ENCODE measurements at regions not wholly inside any gene's neighbourhood (a gene's known extent, or its start where the extent isn't known, plus 50 kb on each side); places are given as distances from the start of the nearest gene placed in this dataset.

GRCh38 chr13:75231235-75231634 is 250.7 kb downstream of the TBC1D4 start:
- DNase-seq (ENCODE audit: low read depth in 2 of 2) = no peak

- DNase-seq (ENCODE audit: low read depth in 2 of 2) = no peak
These were observed 255.1 kb downstream of the TBC1D4 start for GRCh38 chr13:75226733-75227435.

GRCh38 chr13:75226092-75226491 is 255.9 kb downstream of the TBC1D4 start:
- DNase-seq (ENCODE audit: low read depth in 2 of 2) = no peak

- no peak for DNase-seq (ENCODE audit: low read depth in 2 of 2)
These were observed 256.5 kb downstream of the TBC1D4 start for GRCh38 chr13:75225288-75226032.

- no peak for DNase-seq (ENCODE audit: low read depth in 2 of 2)
These were observed 257.8 kb downstream of the TBC1D4 start for GRCh38 chr13:75224053-75224742.

GRCh38 chr13:75222031-75222430 is 259.9 kb downstream of the TBC1D4 start:
- no peak for DNase-seq (ENCODE audit: low read depth in 2 of 2)

GRCh38 chr13:75220861-75221260 is 261.1 kb downstream of the TBC1D4 start:
- no peak for DNase-seq (ENCODE audit: low read depth in 2 of 2)

GRCh38 chr13:75220238-75220542 is 261.8 kb downstream of the TBC1D4 start:
- DNase-seq (ENCODE audit: low read depth in 2 of 2) = no peak

- DNase-seq (ENCODE audit: low read depth in 2 of 2) = peak; percentile 63 to 69
These were observed 262.3 kb downstream of the TBC1D4 start for GRCh38 chr13:75219479-75220237.

GRCh38 chr13:75217949-75218348 is 264.0 kb downstream of the TBC1D4 start:
- no peak for DNase-seq (ENCODE audit: low read depth in 2 of 2)

GRCh38 chr13:75216038-75216437 is 265.9 kb downstream of the TBC1D4 start:
- no peak for DNase-seq (ENCODE audit: low read depth in 2 of 2)

GRCh38 chr13:75214846-75215245 is 267.1 kb downstream of the TBC1D4 start:
- no peak for DNase-seq (ENCODE audit: low read depth in 2 of 2)

- DNase-seq (ENCODE audit: low read depth in 2 of 2) = no peak
These were observed 279.0 kb downstream of the TBC1D4 start for GRCh38 chr13:75202981-75203380.

- no peak for DNase-seq (ENCODE audit: low read depth in 2 of 2)
These were observed 284.2 kb downstream of the TBC1D4 start for GRCh38 chr13:75197803-75198202.

- DNase-seq (ENCODE audit: low read depth in 2 of 2) = no peak
These were observed 285.7 kb downstream of the TBC1D4 start for GRCh38 chr13:75196147-75196837.

- no peak for DNase-seq (ENCODE audit: low read depth in 2 of 2)
These were observed 286.3 kb downstream of the TBC1D4 start for GRCh38 chr13:75195495-75196146.

GRCh38 chr13:75194717-75195462 is 287.1 kb downstream of the TBC1D4 start:
- no peak for DNase-seq (ENCODE audit: low read depth in 2 of 2)

- no peak for DNase-seq (ENCODE audit: low read depth in 2 of 2)
These were observed 295.6 kb downstream of the TBC1D4 start for GRCh38 chr13:75186379-75186778.

- DNase-seq (ENCODE audit: low read depth in 2 of 2) = no peak
These were observed 300.1 kb downstream of the TBC1D4 start for GRCh38 chr13:75181906-75182305.

GRCh38 chr13:75180805-75181455 is 301.0 kb downstream of the TBC1D4 start:
- no peak for DNase-seq (ENCODE audit: low read depth in 2 of 2)

Data from stimulated activated CD8-positive, alpha-beta memory T cell treated with anti-CD3 and anti-CD28 coated beads, Interleukin-7, amount 100 ng/mL, for 4 hours (primary cell).